ENCODE measurements at regions not wholly inside any gene's neighbourhood (a gene's known extent, or its start where the extent isn't known, plus 50 kb on each side); places are given as distances from the start of the nearest gene placed in this dataset.

GRCh38 chr11:116478205-116478604 lies 294.6 kb downstream of the BUD13 start:
- no peak for TF ChIP-seq CTCF (IDR thresholded peaks at IDR 0.05; ENCODE audit: poor library complexity, severe bottlenecking)
- TF ChIP-seq REST (IDR thresholded peaks at IDR 0.05; ENCODE audit: borderline replicate concordance): no peak
- no peak for TF ChIP-seq EZH2 (IDR thresholded peaks at IDR 0.05; ENCODE audit: borderline replicate concordance, insufficient read depth, low read length, poor library complexity, severe bottlenecking)
- no peak for TF ChIP-seq POLR2AphosphoS5 (IDR thresholded peaks at IDR 0.05)

Measured in neural cell (in vitro differentiated cells).